Bronchial epithelial cell (primary cell): ENCODE measurements at regions not wholly inside any gene's neighbourhood (a gene's known extent, or its start where the extent isn't known, plus 50 kb on each side); places are given as distances from the start of the nearest gene placed in this dataset.
A peak's percentile ranks its signal among the peaks of the same experiment; 100 is the strongest.

Experiments used
- DNase-seq: peaks from one replicate; pipeline ENCODE4 v3.0.0-alpha.2; 2010; ENCODE audit warnings: low read depth
- FAIRE-seq: peaks from 2 replicates; lab custom pipeline; 2011; peaks lifted over from hg19 to GRCh38; lab: Jason Lieb, UNC
- H3K27me3 ChIP-seq: 2 replicates; pipeline ENCODE4 v1.5.1; 2011; ENCODE audit warnings: low read length; ENCODE audit not compliant: control insufficient read depth, insufficient read depth
- H3K36me3 ChIP-seq: 2 replicates; pipeline ENCODE4 v1.5.1; 2011; ENCODE audit warnings: low read length; ENCODE audit not compliant: control insufficient read depth, insufficient read depth
- H3K4me3 ChIP-seq: 2 replicates; pipeline ENCODE4 v1.5.1; 2011; ENCODE audit warnings: mild to moderate bottlenecking, low read depth, low read length, control low read depth
- CTCF ChIP-seq: IDR thresholded peaks from 2 replicates; pipeline ENCODE4 v1.5.1; 2011; ENCODE audit warnings: mild to moderate bottlenecking, moderate library complexity, low read length, control low read depth, inconsistent platforms; ENCODE audit not compliant: insufficient read depth, severe bottlenecking

DNA sequence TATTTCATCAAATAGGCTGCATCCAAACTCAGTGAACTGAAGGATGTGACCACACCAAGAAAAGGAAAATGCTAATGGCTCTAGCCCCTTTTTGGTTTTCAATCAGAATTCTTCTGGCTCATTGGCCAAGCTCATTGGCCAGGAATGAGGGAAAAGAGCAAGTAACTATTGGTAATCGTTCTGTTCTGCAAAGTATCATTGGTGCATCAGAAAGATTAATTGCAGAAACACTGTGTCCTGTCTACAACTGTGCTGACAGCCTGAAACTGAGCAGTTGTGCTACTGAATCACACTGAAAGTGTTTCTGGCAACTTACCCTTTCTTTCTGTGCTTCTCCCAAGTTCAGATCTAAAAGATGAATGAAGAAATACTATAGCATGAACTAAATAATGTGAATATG lies 116.4 kb upstream of the ROBO2 start:
- no peaks in the 10 kb centered on the region for H3K27me3 ChIP-seq
- H3K4me3 ChIP-seq = no peak overlapping the region
- no peak for FAIRE-seq
- no peak for TF ChIP-seq CTCF
- no peaks in the 10 kb centered on the region for H3K36me3 ChIP-seq
- no peak for DNase-seq

GRCh38 chr3:76930712-76931111 lies 109.2 kb upstream of the ROBO2 start:
- Histone ChIP-seq H3K36me3 (no peaks in the 10 kb centered on the region), H3K4me3 (no peak overlapping the region), H3K27me3 (no peaks in the 10 kb centered on the region)
- no peak for TF ChIP-seq CTCF
- DNase-seq (no peak), FAIRE-seq (no peak)

DNA sequence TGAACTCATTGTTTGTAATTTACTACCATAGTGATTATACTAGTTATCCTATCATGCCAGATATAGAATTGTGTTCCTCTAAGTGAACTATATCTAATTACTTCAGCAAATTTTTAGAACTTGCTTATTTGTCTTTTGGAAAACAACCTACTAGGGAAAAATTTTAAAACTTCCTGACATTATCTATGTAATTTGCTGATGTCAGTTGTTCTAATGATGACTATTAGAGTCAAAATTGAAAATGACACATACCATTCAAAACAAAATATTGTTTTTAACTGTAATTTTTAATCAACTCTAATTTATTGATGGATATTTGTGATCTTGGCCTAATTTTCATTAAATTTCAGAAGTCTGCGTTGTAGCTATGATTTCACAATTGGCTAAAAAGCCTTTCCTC lies 106.7 kb upstream of the ROBO2 start:
- TF ChIP-seq CTCF = no peak
- no peaks in the 10 kb centered on the region for H3K36me3 ChIP-seq
- no peaks in the 10 kb centered on the region for H3K27me3 ChIP-seq
- DNase-seq (no peak), FAIRE-seq (no peak)
- no peak overlapping the region for H3K4me3 ChIP-seq

GRCh38 chr3:76938962-76939361 lies 100.9 kb upstream of the ROBO2 start:
- DNase-seq (no peak), FAIRE-seq (no peak)
- Histone ChIP-seq H3K4me3 (no peak overlapping the region), H3K27me3 (no peaks in the 10 kb centered on the region), H3K36me3 (no peaks in the 10 kb centered on the region)
- no peak for TF ChIP-seq CTCF

- no peaks in the 10 kb centered on the region for H3K27me3 ChIP-seq
- no peak for DNase-seq
- no peak overlapping the region for H3K4me3 ChIP-seq
- no peak for FAIRE-seq
- no peak for TF ChIP-seq CTCF
- H3K36me3 ChIP-seq = no peaks in the 10 kb centered on the region
These were observed 99.6 kb upstream of the ROBO2 start for GRCh38 chr3:76940181-76940770.

DNA sequence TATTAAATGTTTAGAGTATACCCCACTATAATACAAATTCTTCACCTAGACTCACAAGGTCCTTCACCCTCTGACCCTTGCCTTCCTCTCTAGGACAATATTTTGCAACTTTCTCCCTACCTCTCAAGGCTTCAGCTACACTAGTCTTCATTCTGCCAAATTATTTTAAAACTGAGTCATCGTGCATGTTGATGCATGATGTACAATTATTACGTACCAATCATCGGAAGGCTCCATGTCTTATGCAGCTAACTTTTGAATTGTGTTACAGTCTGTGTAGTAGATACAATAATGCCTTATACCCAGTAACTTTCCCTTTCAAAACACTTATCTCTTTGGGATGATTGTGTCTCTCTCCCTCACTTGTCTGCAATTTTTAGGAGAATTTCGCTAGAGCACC lies 98.5 kb upstream of the ROBO2 start:
- no peak overlapping the region for H3K4me3 ChIP-seq
- no peaks in the 10 kb centered on the region for H3K36me3 ChIP-seq
- no peak for TF ChIP-seq CTCF
- H3K27me3 ChIP-seq = no peaks in the 10 kb centered on the region
- FAIRE-seq (no peak), DNase-seq (peak; percentile 81)
